IMR-90 (cell line): ENCODE measurements at regions not wholly inside any gene's neighbourhood (a gene's known extent, or its start where the extent isn't known, plus 50 kb on each side); places are given as distances from the start of the nearest gene placed in this dataset.

ENCODE experiments used
- ATAC-seq: fragments of 200-7000 bp; cut with Tn5 transposase; 2 replicates; pipeline ENCODE4 v1.9.1; 2020; ENCODE audit warnings: low read depth, mild to moderate bottlenecking, moderate library complexity
- BruUV-seq: library from RNA; stranded (reverse); fragments of 400-500 nt; replicated peaks from 2 replicates; lab custom pipeline; 2021; lab: Mats Ljungman, UMichigan
- CTCF ChIA-PET: fragments of 300-600 bp; formaldehyde crosslinking; extraction: SDS; loops from one replicate; lab custom pipeline; 2021; ENCODE audit warnings: antibody characterized with exemption; lab: Yijun Ruan, JAX
- POLR2A ChIA-PET: fragments of 300-600 bp; sonication (Branson Sonifier 250); formaldehyde crosslinking; loops from one replicate; lab custom pipeline; 2022; ENCODE audit warnings: antibody characterized with exemption; ENCODE audit not compliant: unreplicated experiment; lab: Charles Lee
- DNase-seq: peaks from one replicate; pipeline ENCODE4 v3.0.0; 2013
- H2AFZ ChIP-seq: replicated peaks from 2 replicates; pipeline ENCODE3; 2013; ENCODE audit warnings: low read length, mild to moderate bottlenecking; ENCODE audit not compliant: poor library complexity
- H2AK5ac ChIP-seq: 2 replicates; pipeline ENCODE4 v1.6.1; 2013; ENCODE audit warnings: low read depth, low read length, inconsistent platforms
- H2AK9ac ChIP-seq: replicated peaks from 2 replicates; pipeline ENCODE3; 2013; ENCODE audit warnings: mild to moderate bottlenecking, low read depth, low read length, moderate library complexity; ENCODE audit not compliant: poor library complexity
- H2BK120ac ChIP-seq: 2 replicates; pipeline ENCODE4 v1.6.1; 2013; ENCODE audit warnings: low read depth, low read length, inconsistent platforms
- H2BK15ac ChIP-seq: 3 replicates; pipeline ENCODE4 v1.6.1; 2013; ENCODE audit warnings: low read depth, low read length, inconsistent platforms
- H2BK20ac ChIP-seq: 2 replicates; pipeline ENCODE4 v1.6.1; 2013; ENCODE audit warnings: low read depth, mild to moderate bottlenecking, inconsistent platforms, low read length, moderate library complexity
- H2BK5ac ChIP-seq: 2 replicates; pipeline ENCODE4 v1.6.1; 2013; ENCODE audit warnings: mild to moderate bottlenecking, low read depth, low read length, inconsistent platforms; ENCODE audit not compliant: poor library complexity, severe bottlenecking
- H3K14ac ChIP-seq: replicated peaks from 2 replicates; pipeline ENCODE4 v1.6.1; 2013; ENCODE audit warnings: low read depth, low read length, inconsistent platforms
- H3K18ac ChIP-seq: 2 replicates; pipeline ENCODE4 v1.6.1; 2013; ENCODE audit warnings: low read depth, low read length, control low read depth
- H3K23ac ChIP-seq: 2 replicates; pipeline ENCODE4 v1.6.1; 2013; ENCODE audit warnings: low read depth, low read length, inconsistent platforms
- H3K27ac ChIP-seq: 2 replicates; pipeline ENCODE4 v1.5.1; 2013; ENCODE audit warnings: mild to moderate bottlenecking, control low read depth, low read length; ENCODE audit not compliant: insufficient read depth
- H3K27me3 ChIP-seq: 2 replicates; pipeline ENCODE4 v1.6.1; 2013; ENCODE audit warnings: low read length; ENCODE audit not compliant: control insufficient read depth, insufficient read depth
- H3K36me3 ChIP-seq: 2 replicates; pipeline ENCODE4 v1.6.1; 2013; ENCODE audit warnings: low read length, mixed read lengths; ENCODE audit not compliant: control insufficient read depth, insufficient read depth
- H3K4ac ChIP-seq: 2 replicates; pipeline ENCODE4 v1.6.1; 2013; ENCODE audit warnings: low read depth, low read length, inconsistent platforms
- H3K4me1 ChIP-seq: 2 replicates; pipeline ENCODE4 v1.6.1; 2013; ENCODE audit warnings: low read length, mixed read lengths; ENCODE audit not compliant: control insufficient read depth, insufficient read depth
- H3K4me2 ChIP-seq: 2 replicates; pipeline ENCODE4 v1.6.1; 2013; ENCODE audit warnings: low read depth, mild to moderate bottlenecking, control low read depth, low read length, moderate library complexity
- H3K4me3 ChIP-seq: 2 replicates; pipeline ENCODE4 v1.5.1; 2013; ENCODE audit warnings: low read depth, mild to moderate bottlenecking, control low read depth, low read length, moderate library complexity; ENCODE audit not compliant: insufficient read depth
- H3K56ac ChIP-seq: 2 replicates; pipeline ENCODE4 v1.6.1; 2013; ENCODE audit warnings: low read length, inconsistent platforms; ENCODE audit not compliant: insufficient read depth; ENCODE audit errors: extremely low read depth
- H3K79me1 ChIP-seq, 2 experiments: 2 replicates each; pipeline ENCODE4 v1.6.1; 2013; ENCODE audit warnings: low read length in 2 of 2, inconsistent platforms in 1 of 2, low read depth in 1 of 2
- H3K9ac ChIP-seq: 2 replicates; pipeline ENCODE4 v1.6.1; 2013; ENCODE audit warnings: low read depth, low read length, control low read depth
- H3K9me1 ChIP-seq: 2 replicates; pipeline ENCODE4 v1.6.1; 2013; ENCODE audit warnings: low read length, inconsistent platforms; ENCODE audit not compliant: insufficient read depth
- H3K9me3 ChIP-seq: 2 replicates; pipeline ENCODE4 v1.6.1; 2013; ENCODE audit warnings: low read length; ENCODE audit not compliant: control insufficient read depth, insufficient read depth
- H4K20me1 ChIP-seq: 2 replicates; pipeline ENCODE4 v1.6.1; 2013; ENCODE audit warnings: low read length, inconsistent platforms; ENCODE audit not compliant: insufficient read depth
- H4K5ac ChIP-seq: 2 replicates; pipeline ENCODE4 v1.6.1; 2013; ENCODE audit warnings: mild to moderate bottlenecking, low read depth, low read length, control low read depth
- H4K8ac ChIP-seq, 2 experiments: 2 replicates each; pipeline ENCODE4 v1.6.1; 2013; ENCODE audit warnings: low read depth in 2 of 2, low read length in 2 of 2, control low read depth in 1 of 2, inconsistent platforms in 1 of 2
- H4K91ac ChIP-seq: 2 replicates; pipeline ENCODE4 v1.6.1; 2013; ENCODE audit warnings: low read depth, low read length, inconsistent platforms; ENCODE audit not compliant: insufficient read depth
- BHLHE40 ChIP-seq: fragments of 150-350 bp; IDR thresholded peaks from 2 replicates; pipeline ENCODE4 v1.6.1; 2016; ENCODE audit warnings: mild to moderate bottlenecking, low read depth, low read length
- CEBPB ChIP-seq: IDR thresholded peaks from 2 replicates; pipeline ENCODE4 v1.6.1; 2012; ENCODE audit warnings: low read depth, low read length, improper control_type of control experiment
- CHD1 ChIP-seq: IDR thresholded peaks from 2 replicates; pipeline ENCODE4 v1.6.1; 2012; ENCODE audit warnings: low read depth, low read length, improper control_type of control experiment
- FOS ChIP-seq: fragments of 150-350 bp; IDR thresholded peaks from 2 replicates; pipeline ENCODE4 v1.6.1; 2016; ENCODE audit warnings: low read depth, low read length
- MAFK ChIP-seq: IDR thresholded peaks from 2 replicates; pipeline ENCODE4 v1.6.1; 2012; ENCODE audit warnings: low read depth, low read length, improper control_type of control experiment
- MAZ ChIP-seq: IDR thresholded peaks from 2 replicates; pipeline ENCODE4 v1.6.1; 2012; ENCODE audit warnings: low read depth, mild to moderate bottlenecking, low read length, improper control_type of control experiment, moderate library complexity, borderline replicate concordance
- MXI1 ChIP-seq: IDR thresholded peaks from 2 replicates; pipeline ENCODE4 v1.6.1; 2012; ENCODE audit warnings: low read depth, mild to moderate bottlenecking, low read length, moderate library complexity, borderline replicate concordance
- NFE2L2 ChIP-seq: fragments of 150-350 bp; IDR thresholded peaks from 2 replicates; pipeline ENCODE4 v1.6.1; 2016; ENCODE audit warnings: low read depth, mild to moderate bottlenecking, low read length
- POLR2A ChIP-seq: IDR thresholded peaks from 2 replicates; pipeline ENCODE4 v1.6.1; 2012; ENCODE audit warnings: mild to moderate bottlenecking, low read depth, low read length
- RAD21 ChIP-seq: IDR thresholded peaks from 2 replicates; pipeline ENCODE4 v1.6.1; 2012; ENCODE audit warnings: low read length, improper control_type of control experiment
- RCOR1 ChIP-seq: IDR thresholded peaks from 2 replicates; pipeline ENCODE4 v1.6.1; 2012; ENCODE audit warnings: mild to moderate bottlenecking, low read length, improper control_type of control experiment; ENCODE audit not compliant: insufficient replicate concordance
- RFX5 ChIP-seq: IDR thresholded peaks from 2 replicates; pipeline ENCODE4 v1.8.0; 2012; ENCODE audit warnings: low read depth, mild to moderate bottlenecking, low read length, moderate library complexity
- SMC3 ChIP-seq: fragments of 150-350 bp; IDR thresholded peaks from 2 replicates; pipeline ENCODE4 v1.6.1; 2016; ENCODE audit warnings: low read depth, mild to moderate bottlenecking, antibody characterized with exemption, low read length, moderate library complexity
- WGBS, 2 experiments: methylation state at CpG; one replicate each; pipeline versions ENCODE4 v1.1.5 to v1.1.7; 2013; ENCODE audit warnings: missing lambda C conversion rate in 2 of 2; ENCODE audit not compliant: insufficient read length in 1 of 2; ENCODE audit errors: extremely low coverage in 2 of 2; 5-methylcytosine and 5-hydroxymethylcytosine counted together
- dilution Hi-C: fragments of 300-500 bp; cut with HindIII; formaldehyde crosslinking; loops from one replicate; pipeline ENCODE4 v1.14.3; 2018; ENCODE audit warnings: low sequenced_read_pairs; ENCODE audit not compliant: unreplicated experiment
- in situ Hi-C: fragments of 300-500 bp; cut with MboI; formaldehyde crosslinking; loops from 3 replicates; pipeline ENCODE4 v1.14.3; 2019; ENCODE audit warnings: low sequenced_read_pairs, inconsistent platforms, mixed read lengths
- intact Hi-C: fragments of 100-400 bp; cut with micrococcal nuclease; formaldehyde crosslinking; loops from 2 replicates; pipeline ENCODE4 v1.10.0; 2022
- TF ChIP-seq, protein P1 (sequence below): fragments of 150-350 bp; IDR thresholded peaks from 2 replicates; pipeline ENCODE4 v1.6.1; 2016; ENCODE audit warnings: low read depth, mild to moderate bottlenecking, low read length, moderate library complexity, borderline replicate concordance
- TF ChIP-seq, protein P2 (sequence below): conservative IDR thresholded peaks from 2 replicates; pipeline ENCODE4 v1.5.1; 2012; ENCODE audit warnings: mild to moderate bottlenecking, low read depth, low read length, improper control_type of control experiment
- TF ChIP-seq, protein P3 (sequence below): fragments of 150-350 bp; IDR thresholded peaks from 2 replicates; pipeline ENCODE4 v1.6.1; 2017; ENCODE audit warnings: mild to moderate bottlenecking, antibody characterized with exemption, low read length, low read depth

DNA sequence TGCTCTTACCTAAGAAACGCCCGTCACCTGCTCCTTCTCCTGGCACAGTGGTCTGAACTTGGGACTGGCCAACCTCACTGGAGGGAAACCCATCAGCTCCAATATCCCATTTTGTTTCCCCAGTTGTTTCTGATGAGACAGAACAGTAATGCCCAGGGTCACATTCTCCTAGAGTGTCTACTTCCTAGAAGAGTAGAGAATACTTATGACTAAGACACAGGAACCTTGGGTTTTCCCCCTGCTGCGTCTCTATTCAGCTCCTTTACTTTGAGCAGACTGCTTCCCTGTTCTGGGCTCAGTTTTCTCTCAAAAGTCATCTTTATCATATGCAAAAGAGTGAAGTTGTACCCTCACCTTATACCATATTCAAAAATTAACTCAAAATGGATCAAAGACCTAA is 79.4 kb downstream of the POLR2M start:
- WGBS, 2 experiments = no CpG with 5 or more reads among the region's 3 CpGs
- intact Hi-C loops = no loop called here
- no peak overlapping the region for H4K5ac ChIP-seq

More for the DNA sequence above, 79.4 kb downstream of the POLR2M start:
- Histone ChIP-seq H2BK5ac (no peak overlapping the region), H2AK5ac (no peak overlapping the region), H4K20me1 (no peaks in the 10 kb centered on the region), H2AFZ (no peak overlapping the region), H3K14ac (no peak overlapping the region), H2BK15ac (no peak overlapping the region), H2BK20ac (no peak overlapping the region), H3K27ac (no peak overlapping the region), H3K18ac (no peak overlapping the region), H4K8ac (no peak overlapping the region), H3K4ac (no peak overlapping the region), H2AK9ac (no peak overlapping the region), H3K36me3 (no peaks in the 10 kb centered on the region), H3K27me3 (peaks cover 6% of the 10 kb centered on the region; the same call in 1 of the 2 replicates), H3K9ac (no peak overlapping the region), H3K9me3 (no peaks in the 10 kb centered on the region), H4K91ac (no peak overlapping the region), H3K4me2 (no peak overlapping the region), H2BK120ac (no peak overlapping the region), H3K9me1 (no peaks in the 10 kb centered on the region), H3K23ac (no peak overlapping the region), H3K56ac (no peak overlapping the region), H3K79me1 (no peaks in the 10 kb centered on the region), H3K4me3 (no peak overlapping the region), H3K4me1 (no peaks in the 10 kb centered on the region)
- CTCF ChIA-PET = no interaction called here
- ATAC-seq (no peak), DNase-seq (no peak)
- dilution Hi-C loops (no loop called here), in situ Hi-C loops (no loop called here)
- TF ChIP-seq MAFK (no peak), MXI1 (no peak), CHD1 (no peak), POLR2A (no peak), RFX5 (no peak), BHLHE40 (no peak), RAD21 (no peak), RCOR1 (no peak), NFE2L2 (no peak), CEBPB (no peak), FOS (no peak), MAZ (no peak), SMC3 (no peak)
- TF ChIP-seq, protein P1, sequence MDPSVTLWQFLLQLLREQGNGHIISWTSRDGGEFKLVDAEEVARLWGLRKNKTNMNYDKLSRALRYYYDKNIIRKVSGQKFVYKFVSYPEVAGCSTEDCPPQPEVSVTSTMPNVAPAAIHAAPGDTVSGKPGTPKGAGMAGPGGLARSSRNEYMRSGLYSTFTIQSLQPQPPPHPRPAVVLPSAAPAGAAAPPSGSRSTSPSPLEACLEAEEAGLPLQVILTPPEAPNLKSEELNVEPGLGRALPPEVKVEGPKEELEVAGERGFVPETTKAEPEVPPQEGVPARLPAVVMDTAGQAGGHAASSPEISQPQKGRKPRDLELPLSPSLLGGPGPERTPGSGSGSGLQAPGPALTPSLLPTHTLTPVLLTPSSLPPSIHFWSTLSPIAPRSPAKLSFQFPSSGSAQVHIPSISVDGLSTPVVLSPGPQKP = no peak
- TF ChIP-seq, protein P2, sequence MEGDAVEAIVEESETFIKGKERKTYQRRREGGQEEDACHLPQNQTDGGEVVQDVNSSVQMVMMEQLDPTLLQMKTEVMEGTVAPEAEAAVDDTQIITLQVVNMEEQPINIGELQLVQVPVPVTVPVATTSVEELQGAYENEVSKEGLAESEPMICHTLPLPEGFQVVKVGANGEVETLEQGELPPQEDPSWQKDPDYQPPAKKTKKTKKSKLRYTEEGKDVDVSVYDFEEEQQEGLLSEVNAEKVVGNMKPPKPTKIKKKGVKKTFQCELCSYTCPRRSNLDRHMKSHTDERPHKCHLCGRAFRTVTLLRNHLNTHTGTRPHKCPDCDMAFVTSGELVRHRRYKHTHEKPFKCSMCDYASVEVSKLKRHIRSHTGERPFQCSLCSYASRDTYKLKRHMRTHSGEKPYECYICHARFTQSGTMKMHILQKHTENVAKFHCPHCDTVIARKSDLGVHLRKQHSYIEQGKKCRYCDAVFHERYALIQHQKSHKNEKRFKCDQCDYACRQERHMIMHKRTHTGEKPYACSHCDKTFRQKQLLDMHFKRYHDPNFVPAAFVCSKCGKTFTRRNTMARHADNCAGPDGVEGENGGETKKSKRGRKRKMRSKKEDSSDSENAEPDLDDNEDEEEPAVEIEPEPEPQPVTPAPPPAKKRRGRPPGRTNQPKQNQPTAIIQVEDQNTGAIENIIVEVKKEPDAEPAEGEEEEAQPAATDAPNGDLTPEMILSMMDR = no peak
- TF ChIP-seq, protein P3, sequence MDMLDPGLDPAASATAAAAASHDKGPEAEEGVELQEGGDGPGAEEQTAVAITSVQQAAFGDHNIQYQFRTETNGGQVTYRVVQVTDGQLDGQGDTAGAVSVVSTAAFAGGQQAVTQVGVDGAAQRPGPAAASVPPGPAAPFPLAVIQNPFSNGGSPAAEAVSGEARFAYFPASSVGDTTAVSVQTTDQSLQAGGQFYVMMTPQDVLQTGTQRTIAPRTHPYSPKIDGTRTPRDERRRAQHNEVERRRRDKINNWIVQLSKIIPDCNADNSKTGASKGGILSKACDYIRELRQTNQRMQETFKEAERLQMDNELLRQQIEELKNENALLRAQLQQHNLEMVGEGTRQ = no peak
- no TSS peak for BruUV-seq
- POLR2A ChIA-PET = no interaction called here
